Thyroid gland (tissue), 4 donors: ENCODE measurements at regions not wholly inside any gene's neighbourhood (a gene's known extent, or its start where the extent isn't known, plus 50 kb on each side); places are given as distances from the start of the nearest gene placed in this dataset.

Experiments used
- CTCF ChIP-seq, 6 experiments: fragments of 200-600 bp in 3 of 6; fragments of 450-650 bp in 3 of 6; sonication (generic) in 3 of 6; IDR thresholded peaks; one replicate each; pipeline ENCODE4 v1.5.1; 2016 to 2019; ENCODE audit warnings: antibody characterized with exemption in 6 of 6, mild to moderate bottlenecking in 2 of 6, inconsistent platforms in 1 of 6, moderate library complexity in 1 of 6
- POLR2A ChIP-seq, 2 donors: fragments of 450-650 bp; IDR thresholded peaks; one replicate each; pipeline ENCODE4 v1.6.1; 2017; ENCODE audit warnings: antibody characterized with exemption in 2 of 2, mild to moderate bottlenecking in 2 of 2, moderate library complexity in 1 of 2

GRCh38 chr9:107690021-107690420, 200.5 kb upstream of the KLF4 start:
- TF ChIP-seq CTCF (IDR thresholded peaks at IDR 0.05) (no peak), POLR2A (IDR thresholded peaks at IDR 0.05) (no peak)
